H1 (cell line): ENCODE measurements at regions not wholly inside any gene's neighbourhood (a gene's known extent, or its start where the extent isn't known, plus 50 kb on each side); places are given as distances from the start of the nearest gene placed in this dataset.

Experiments used
- CREB1 ChIP-seq: IDR thresholded peaks from 2 replicates; pipeline ENCODE4 v1.6.1; 2012; ENCODE audit warnings: inconsistent platforms
- HDAC2 ChIP-seq, 2 experiments: fragments of 300-600 bp in 1 of 2; sonication (generic) in 1 of 2; IDR thresholded peaks; 2 replicates each; pipeline ENCODE4 v1.6.1; 2011 to 2012; ENCODE audit warnings: low read depth in 2 of 2, low read length in 2 of 2, mild to moderate bottlenecking in 2 of 2, moderate library complexity in 2 of 2, borderline replicate concordance in 1 of 2, inconsistent platforms in 1 of 2
- RAD21 ChIP-seq, 2 experiments: IDR thresholded peaks in 1 of 2; conservative IDR thresholded peaks in 1 of 2; 2 replicates each; pipeline ENCODE4 v1.6.1; 2011; ENCODE audit warnings: low read depth in 2 of 2, low read length in 2 of 2, improper control_type of control experiment in 1 of 2, inconsistent platforms in 1 of 2, mild to moderate bottlenecking in 1 of 2, moderate library complexity in 1 of 2
- SIN3A ChIP-seq, 2 experiments: IDR thresholded peaks in 1 of 2; conservative IDR thresholded peaks in 1 of 2; 2 replicates each; pipeline ENCODE4 v1.6.1; 2011 to 2012; ENCODE audit warnings: low read length in 2 of 2, improper control_type of control experiment in 1 of 2, low read depth in 1 of 2, mild to moderate bottlenecking in 1 of 2
- YY1 ChIP-seq: IDR thresholded peaks from 2 replicates; pipeline ENCODE4 v1.6.1; 2011; ENCODE audit warnings: low read depth, mild to moderate bottlenecking, low read length
- TF ChIP-seq, protein P1 (sequence below), 3 experiments: IDR thresholded peaks; 1 replicate in 2 of 3; 2 replicates in 1 of 3; pipeline versions ENCODE4 v1.5.1 to v1.6.1; 2011; ENCODE audit warnings: low read length in 3 of 3, mild to moderate bottlenecking in 3 of 3, inconsistent platforms in 2 of 3, low read depth in 1 of 3, moderate library complexity in 1 of 3; ENCODE audit not compliant: insufficient read depth in 1 of 3; ENCODE audit errors: control extremely low read depth in 1 of 3
- TF ChIP-seq, protein P2 (sequence below): IDR thresholded peaks from 2 replicates; pipeline ENCODE4 v1.6.1; 2012; ENCODE audit warnings: inconsistent platforms

DNA sequence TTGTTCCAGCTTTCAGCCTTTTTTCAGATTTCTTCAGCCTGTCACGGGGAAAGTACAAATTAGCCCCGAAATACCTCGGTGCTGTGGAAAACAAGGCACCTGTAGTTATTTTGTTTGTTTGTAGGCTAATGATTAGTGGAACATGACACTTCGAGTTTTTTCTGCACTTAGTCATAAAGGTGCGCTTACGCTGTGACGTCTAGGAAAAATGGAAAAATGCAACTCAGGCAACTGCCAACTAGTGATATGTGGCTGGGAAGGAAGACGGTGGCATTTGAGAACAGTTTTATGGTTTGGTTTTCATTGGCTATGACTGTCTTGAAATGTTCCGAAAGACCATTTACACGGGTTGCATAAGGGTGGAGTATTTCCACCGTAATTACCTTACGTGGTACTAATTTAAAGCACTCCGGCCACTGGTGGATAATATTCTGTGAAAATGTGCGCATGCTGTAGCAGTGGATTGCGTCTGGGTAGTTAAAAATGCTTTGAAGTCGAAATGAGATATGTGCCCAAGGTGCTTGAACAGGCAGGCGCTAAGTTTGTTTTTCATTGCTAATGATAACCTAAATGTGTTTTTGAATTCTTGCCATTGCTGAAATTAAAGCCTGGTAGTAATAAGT is 94.5 kb upstream of the CELF2 start:
- TF ChIP-seq, protein P1, sequence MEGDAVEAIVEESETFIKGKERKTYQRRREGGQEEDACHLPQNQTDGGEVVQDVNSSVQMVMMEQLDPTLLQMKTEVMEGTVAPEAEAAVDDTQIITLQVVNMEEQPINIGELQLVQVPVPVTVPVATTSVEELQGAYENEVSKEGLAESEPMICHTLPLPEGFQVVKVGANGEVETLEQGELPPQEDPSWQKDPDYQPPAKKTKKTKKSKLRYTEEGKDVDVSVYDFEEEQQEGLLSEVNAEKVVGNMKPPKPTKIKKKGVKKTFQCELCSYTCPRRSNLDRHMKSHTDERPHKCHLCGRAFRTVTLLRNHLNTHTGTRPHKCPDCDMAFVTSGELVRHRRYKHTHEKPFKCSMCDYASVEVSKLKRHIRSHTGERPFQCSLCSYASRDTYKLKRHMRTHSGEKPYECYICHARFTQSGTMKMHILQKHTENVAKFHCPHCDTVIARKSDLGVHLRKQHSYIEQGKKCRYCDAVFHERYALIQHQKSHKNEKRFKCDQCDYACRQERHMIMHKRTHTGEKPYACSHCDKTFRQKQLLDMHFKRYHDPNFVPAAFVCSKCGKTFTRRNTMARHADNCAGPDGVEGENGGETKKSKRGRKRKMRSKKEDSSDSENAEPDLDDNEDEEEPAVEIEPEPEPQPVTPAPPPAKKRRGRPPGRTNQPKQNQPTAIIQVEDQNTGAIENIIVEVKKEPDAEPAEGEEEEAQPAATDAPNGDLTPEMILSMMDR (IDR thresholded peaks at IDR 0.05; ENCODE audit: control extremely low read depth in 1 of 3, insufficient read depth in 1 of 3, low read depth in 1 of 3, low read length in 3 of 3), result no peak
- TF ChIP-seq RAD21 (IDR thresholded peaks at IDR 0.05 in 1 of 2, conservative IDR thresholded peaks at IDR 0.05 in 1 of 2; ENCODE audit: low read depth in 2 of 2, low read length in 2 of 2) (no peak), YY1 (no peak), CREB1 (no peak), HDAC2 (IDR thresholded peaks at IDR 0.05; ENCODE audit: borderline replicate concordance in 1 of 2, low read depth in 2 of 2, low read length in 2 of 2) (no peak), SIN3A (conservative IDR thresholded peaks at IDR 0.05 in 1 of 2, IDR thresholded peaks at IDR 0.05 in 1 of 2; ENCODE audit: low read depth in 1 of 2, low read length in 2 of 2) (no peak)
- TF ChIP-seq, protein P2, sequence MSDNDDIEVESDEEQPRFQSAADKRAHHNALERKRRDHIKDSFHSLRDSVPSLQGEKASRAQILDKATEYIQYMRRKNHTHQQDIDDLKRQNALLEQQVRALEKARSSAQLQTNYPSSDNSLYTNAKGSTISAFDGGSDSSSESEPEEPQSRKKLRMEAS, result no peak
